ENCODE measurements at regions not wholly inside any gene's neighbourhood (a gene's known extent, or its start where the extent isn't known, plus 50 kb on each side); places are given as distances from the start of the nearest gene placed in this dataset.

- Histone ChIP-seq H3K36me3 (ENCODE audit: control insufficient read depth in 4 of 4, insufficient read depth in 3 of 4, low read depth in 1 of 4, low read length in 3 of 4) (no peaks in the 10 kb centered on the region), H3K27me3 (ENCODE audit: control insufficient read depth in 4 of 4, insufficient read depth in 4 of 4, low read length in 3 of 4) (no peaks in the 10 kb centered on the region), H3K4me3 (ENCODE audit: low read depth in 1 of 3, low read length in 3 of 3) (no peak overlapping the region), H3K27ac (ENCODE audit: low read depth in 1 of 2, low read length in 2 of 2) (no peak overlapping the region), H3K9me3 (ENCODE audit: control insufficient read depth in 4 of 4, low read length in 3 of 4) (peaks cover 0 to 9% (median 3%) of the 10 kb centered on the region in 4 donors), H3K9ac (ENCODE audit: low read depth in 1 of 2, low read length in 2 of 2) (no peak overlapping the region), H3K4me1 (ENCODE audit: control insufficient read depth in 4 of 4, insufficient read depth in 4 of 4, low read length in 3 of 4) (no peaks in the 10 kb centered on the region)
- no peak for DNase-seq (ENCODE audit: low spot score)
- 81% methylated on average over 3 of the region's 3 CpGs for WGBS
- TF ChIP-seq YY1 (IDR thresholded peaks at IDR 0.05) (no peak), RXRA (IDR thresholded peaks at IDR 0.05) (no peak), TAF1 (conservative IDR thresholded peaks at IDR 0.05) (no peak), HNF4G (IDR thresholded peaks at IDR 0.05) (no peak)
- TF ChIP-seq, protein P1, sequence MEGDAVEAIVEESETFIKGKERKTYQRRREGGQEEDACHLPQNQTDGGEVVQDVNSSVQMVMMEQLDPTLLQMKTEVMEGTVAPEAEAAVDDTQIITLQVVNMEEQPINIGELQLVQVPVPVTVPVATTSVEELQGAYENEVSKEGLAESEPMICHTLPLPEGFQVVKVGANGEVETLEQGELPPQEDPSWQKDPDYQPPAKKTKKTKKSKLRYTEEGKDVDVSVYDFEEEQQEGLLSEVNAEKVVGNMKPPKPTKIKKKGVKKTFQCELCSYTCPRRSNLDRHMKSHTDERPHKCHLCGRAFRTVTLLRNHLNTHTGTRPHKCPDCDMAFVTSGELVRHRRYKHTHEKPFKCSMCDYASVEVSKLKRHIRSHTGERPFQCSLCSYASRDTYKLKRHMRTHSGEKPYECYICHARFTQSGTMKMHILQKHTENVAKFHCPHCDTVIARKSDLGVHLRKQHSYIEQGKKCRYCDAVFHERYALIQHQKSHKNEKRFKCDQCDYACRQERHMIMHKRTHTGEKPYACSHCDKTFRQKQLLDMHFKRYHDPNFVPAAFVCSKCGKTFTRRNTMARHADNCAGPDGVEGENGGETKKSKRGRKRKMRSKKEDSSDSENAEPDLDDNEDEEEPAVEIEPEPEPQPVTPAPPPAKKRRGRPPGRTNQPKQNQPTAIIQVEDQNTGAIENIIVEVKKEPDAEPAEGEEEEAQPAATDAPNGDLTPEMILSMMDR (IDR thresholded peaks at IDR 0.05; ENCODE audit: low read depth, low read length, missing input control): no peak
- TF ChIP-seq, protein P2, sequence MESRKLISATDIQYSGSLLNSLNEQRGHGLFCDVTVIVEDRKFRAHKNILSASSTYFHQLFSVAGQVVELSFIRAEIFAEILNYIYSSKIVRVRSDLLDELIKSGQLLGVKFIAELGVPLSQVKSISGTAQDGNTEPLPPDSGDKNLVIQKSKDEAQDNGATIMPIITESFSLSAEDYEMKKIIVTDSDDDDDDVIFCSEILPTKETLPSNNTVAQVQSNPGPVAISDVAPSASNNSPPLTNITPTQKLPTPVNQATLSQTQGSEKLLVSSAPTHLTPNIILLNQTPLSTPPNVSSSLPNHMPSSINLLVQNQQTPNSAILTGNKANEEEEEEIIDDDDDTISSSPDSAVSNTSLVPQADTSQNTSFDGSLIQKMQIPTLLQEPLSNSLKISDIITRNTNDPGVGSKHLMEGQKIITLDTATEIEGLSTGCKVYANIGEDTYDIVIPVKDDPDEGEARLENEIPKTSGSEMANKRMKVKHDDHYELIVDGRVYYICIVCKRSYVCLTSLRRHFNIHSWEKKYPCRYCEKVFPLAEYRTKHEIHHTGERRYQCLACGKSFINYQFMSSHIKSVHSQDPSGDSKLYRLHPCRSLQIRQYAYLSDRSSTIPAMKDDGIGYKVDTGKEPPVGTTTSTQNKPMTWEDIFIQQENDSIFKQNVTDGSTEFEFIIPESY (IDR thresholded peaks at IDR 0.05): no peak
- TF ChIP-seq, protein P3, sequence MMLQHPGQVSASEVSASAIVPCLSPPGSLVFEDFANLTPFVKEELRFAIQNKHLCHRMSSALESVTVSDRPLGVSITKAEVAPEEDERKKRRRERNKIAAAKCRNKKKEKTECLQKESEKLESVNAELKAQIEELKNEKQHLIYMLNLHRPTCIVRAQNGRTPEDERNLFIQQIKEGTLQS (IDR thresholded peaks at IDR 0.05): no peak
These were observed 2896.2 kb downstream of the PCDH9 start for GRCh38 chr13:64333888-64334287.

DNA sequence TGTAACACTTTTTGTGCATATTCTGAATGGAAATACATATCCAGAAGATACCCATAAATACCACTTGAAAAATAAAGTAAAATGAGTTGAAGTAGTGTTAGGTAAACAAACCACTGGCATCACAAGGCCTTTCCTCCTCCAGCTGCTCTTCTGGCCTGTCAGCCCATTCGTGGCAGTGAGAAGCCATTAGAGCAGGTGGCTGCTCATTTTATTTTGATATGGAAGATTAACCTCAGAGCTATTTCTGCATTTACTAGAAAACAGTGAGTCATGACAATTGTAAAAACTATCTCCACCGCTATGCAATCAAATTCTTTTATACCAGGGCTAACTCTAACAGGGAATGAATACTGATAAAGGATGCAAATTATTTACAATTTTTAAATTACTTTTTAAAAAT, 2898.1 kb downstream of the PCDH9 start:
- Histone ChIP-seq H3K4me1 (ENCODE audit: control insufficient read depth in 4 of 4, insufficient read depth in 4 of 4, low read length in 3 of 4) (no peaks in the 10 kb centered on the region), H3K27me3 (ENCODE audit: control insufficient read depth in 4 of 4, insufficient read depth in 4 of 4, low read length in 3 of 4) (no peaks in the 10 kb centered on the region), H3K36me3 (ENCODE audit: control insufficient read depth in 4 of 4, insufficient read depth in 3 of 4, low read depth in 1 of 4, low read length in 3 of 4) (no peaks in the 10 kb centered on the region), H3K27ac (ENCODE audit: low read depth in 1 of 2, low read length in 2 of 2) (no peak overlapping the region), H3K9me3 (ENCODE audit: control insufficient read depth in 4 of 4, low read length in 3 of 4) (peaks cover 0 to 9% (median 3%) of the 10 kb centered on the region in 4 donors), H3K9ac (ENCODE audit: low read depth in 1 of 2, low read length in 2 of 2) (no peak overlapping the region), H3K4me3 (ENCODE audit: low read depth in 1 of 3, low read length in 3 of 3) (no peak overlapping the region)
- 63% methylated on average over 2 of the region's 2 CpGs for WGBS
- TF ChIP-seq FOXA1 (IDR thresholded peaks at IDR 0.05): no peak
- no peak for TF ChIP-seq JUND (IDR thresholded peaks at IDR 0.05)
- TF ChIP-seq EGR1 (IDR thresholded peaks at IDR 0.05; ENCODE audit: low read depth in 2 of 2): no peak
- no peak for TF ChIP-seq HNF4A (conservative IDR thresholded peaks at IDR 0.05)
- TF ChIP-seq MAX (IDR thresholded peaks at IDR 0.05): no peak
- TF ChIP-seq TAF1 (conservative IDR thresholded peaks at IDR 0.05): no peak
- TF ChIP-seq FOXA2 (IDR thresholded peaks at IDR 0.05): no peak
- TF ChIP-seq, protein P3 (IDR thresholded peaks at IDR 0.05): no peak
- no peak for TF ChIP-seq SP1 (IDR thresholded peaks at IDR 0.05)
- TF ChIP-seq, protein P1 (IDR thresholded peaks at IDR 0.05; ENCODE audit: low read depth, low read length, missing input control): no peak
- no peak for TF ChIP-seq HNF4G (IDR thresholded peaks at IDR 0.05)
- no peak for TF ChIP-seq RAD21 (IDR thresholded peaks at IDR 0.05)
- TF ChIP-seq, protein P2 (IDR thresholded peaks at IDR 0.05): no peak
- TF ChIP-seq RXRA (IDR thresholded peaks at IDR 0.05): no peak
- TF ChIP-seq GABPA (IDR thresholded peaks at IDR 0.05 in 1 of 2, conservative IDR thresholded peaks at IDR 0.05 in 1 of 2): no peak
- no peak for TF ChIP-seq REST (IDR thresholded peaks at IDR 0.05)
- TF ChIP-seq YY1 (IDR thresholded peaks at IDR 0.05): no peak
- no peak for TF ChIP-seq NR2F2 (IDR thresholded peaks at IDR 0.05)
- no peak for DNase-seq (ENCODE audit: low spot score)

Measured in liver (tissue), 8 donors.